ENCODE measurements at regions not wholly inside any gene's neighbourhood (a gene's known extent, or its start where the extent isn't known, plus 50 kb on each side); places are given as distances from the start of the nearest gene placed in this dataset.

GRCh38 chr17:13970531-13970930, 98.8 kb upstream of the COX10 start:
- 52 to 85% (median 63%) methylated on average over 5 of the region's 5 CpGs for WGBS, 3 donors
- no peak for TF ChIP-seq CTCF (IDR thresholded peaks at IDR 0.05)
- intact Hi-C loops (cut with DNase I): loop anchor here in 1 of 2 donors (10.0 kb wide), 1 partner anchor 56 kb away; no protein-coding TSS in a partner anchor
- Histone ChIP-seq H3K27me3 (ENCODE audit: insufficient read depth in 3 of 3, low read length in 2 of 3) (no peaks in the 10 kb centered on the region), H3K4me3 (no peak overlapping the region), H3K36me3 (ENCODE audit: insufficient read depth in 1 of 2, low read depth in 1 of 2) (no peaks in the 10 kb centered on the region), H3K27ac (no peak overlapping the region), H3K4me1 (no peaks in the 10 kb centered on the region), H3K9me3 (no peaks in the 10 kb centered on the region)
- DNase-seq (no peak), ATAC-seq (no peak)

GRCh38 chr17:13973960-13974651, 95.2 kb upstream of the COX10 start:
- intact Hi-C loops (cut with DNase I): loop anchor here in 1 of 2 donors (10.0 kb wide), 1 partner anchor 59 kb away; no protein-coding TSS in a partner anchor
- Histone ChIP-seq H3K27me3 (ENCODE audit: insufficient read depth in 3 of 3, low read length in 2 of 3) (no peaks in the 10 kb centered on the region), H3K27ac (no peak overlapping the region), H3K9me3 (no peaks in the 10 kb centered on the region), H3K4me3 (no peak overlapping the region), H3K36me3 (ENCODE audit: insufficient read depth in 1 of 2, low read depth in 1 of 2) (no peaks in the 10 kb centered on the region), H3K4me1 (no peaks in the 10 kb centered on the region)
- DNase-seq (no peak), ATAC-seq (no peak)
- WGBS, 3 donors: 40 to 47% (median 44%) methylated on average over 9 of the region's 9 CpGs
- TF ChIP-seq CTCF (IDR thresholded peaks at IDR 0.05): no peak

- 90 to 100% (median 95%) methylated on average over 1 of the region's 1 CpG for WGBS, 3 donors
- Histone ChIP-seq H3K4me1 (no peaks in the 10 kb centered on the region), H3K27me3 (ENCODE audit: insufficient read depth in 3 of 3, low read length in 2 of 3) (no peaks in the 10 kb centered on the region), H3K4me3 (no peak overlapping the region), H3K9me3 (no peaks in the 10 kb centered on the region), H3K27ac (no peak overlapping the region), H3K36me3 (ENCODE audit: insufficient read depth in 1 of 2, low read depth in 1 of 2) (no peaks in the 10 kb centered on the region)
- ATAC-seq (no peak), DNase-seq (no peak)
- TF ChIP-seq CTCF (IDR thresholded peaks at IDR 0.05): no peak
- intact Hi-C loops (cut with DNase I): loop anchor here in 1 of 2 donors (10.0 kb wide), 1 partner anchor 63 kb away; no protein-coding TSS in a partner anchor
These were observed 91.5 kb upstream of the COX10 start for GRCh38 chr17:13977837-13978236.

- no peaks in the 10 kb centered on the region for H3K9me3 ChIP-seq
- no peaks in the 10 kb centered on the region for H3K4me1 ChIP-seq
- no peak for ATAC-seq
- H3K4me3 ChIP-seq: no peak overlapping the region
- TF ChIP-seq CTCF (IDR thresholded peaks at IDR 0.05): no peak
- H3K36me3 ChIP-seq (ENCODE audit: insufficient read depth in 1 of 2, low read depth in 1 of 2): no peaks in the 10 kb centered on the region
- H3K27me3 ChIP-seq (ENCODE audit: insufficient read depth in 3 of 3, low read length in 2 of 3): no peaks in the 10 kb centered on the region
- intact Hi-C loops (cut with DNase I): loop anchor here in 1 of 2 donors (10.0 kb wide), 1 partner anchor 64 kb away; no protein-coding TSS in a partner anchor
- 91 to 95% (median 95%) methylated on average over 1 of the region's 1 CpG for WGBS, 3 donors
- no peak overlapping the region for H3K27ac ChIP-seq
- no peak for DNase-seq
These were observed 90.8 kb upstream of the COX10 start for GRCh38 chr17:13978478-13978877.

- 31 to 56% (median 52%) methylated on average over 3 of the region's 3 CpGs for WGBS, 3 donors
- TF ChIP-seq CTCF (IDR thresholded peaks at IDR 0.05): no peak
- H3K36me3 ChIP-seq (ENCODE audit: insufficient read depth in 1 of 2, low read depth in 1 of 2): no peaks in the 10 kb centered on the region
These were observed 87.4 kb upstream of the COX10 start for GRCh38 chr17:13981881-13982280.

More at GRCh38 chr17:13981881-13982280, 87.4 kb upstream of the COX10 start:
- no peak overlapping the region for H3K27ac ChIP-seq
- H3K4me1 ChIP-seq: no peaks in the 10 kb centered on the region
- ATAC-seq: no peak
- intact Hi-C loops (cut with DNase I): no loop called here
- no peak for DNase-seq
- H3K4me3 ChIP-seq: no peak overlapping the region
- no peaks in the 10 kb centered on the region for H3K27me3 ChIP-seq (ENCODE audit: insufficient read depth in 3 of 3, low read length in 2 of 3)
- H3K9me3 ChIP-seq: no peaks in the 10 kb centered on the region

Measured in psoas muscle (tissue), 7 donors.